Testis (tissue), 2 donors: ENCODE measurements at regions not wholly inside any gene's neighbourhood (a gene's known extent, or its start where the extent isn't known, plus 50 kb on each side); places are given as distances from the start of the nearest gene placed in this dataset.

Experiments
- CTCF ChIP-seq, 3 experiments: fragments of 450-650 bp in 2 of 3; fragments of 200-600 bp in 1 of 3; sonication (generic) in 1 of 3; IDR thresholded peaks; one replicate each; pipeline ENCODE4 v1.5.1; 2016 to 2019; ENCODE audit warnings: antibody characterized with exemption in 3 of 3, mild to moderate bottlenecking in 2 of 3, moderate library complexity in 1 of 3
- POLR2A ChIP-seq: fragments of 450-650 bp; IDR thresholded peaks from one replicate; pipeline ENCODE4 v1.6.1; 2017; ENCODE audit warnings: antibody characterized with exemption, mild to moderate bottlenecking, moderate library complexity

GRCh38 chr9:84137968-84138367 lies 157.4 kb downstream of the RMI1 start:
- TF ChIP-seq CTCF (IDR thresholded peaks at IDR 0.05) (no peak), POLR2A (no peak)
